Omental fat pad (tissue), 3 donors: ENCODE measurements at regions not wholly inside any gene's neighbourhood (a gene's known extent, or its start where the extent isn't known, plus 50 kb on each side); places are given as distances from the start of the nearest gene placed in this dataset.

Source experiments
- ATAC-seq: fragments of 150-250 bp; one replicate; pipeline ENCODE4 v1.9.1; 2016; ENCODE audit warnings: mild to moderate bottlenecking, moderate library complexity; ENCODE audit not compliant: low FRiP score
- DNase-seq: peaks from one replicate; pipeline ENCODE4 v3.0.0-alpha.2; 2019; ENCODE audit warnings: low spot score
- TF ChIP-seq, protein P1 (sequence below), 3 donors: fragments of 450-650 bp; IDR thresholded peaks; one replicate each; pipeline ENCODE4 v1.5.1; 2016 to 2017; ENCODE audit warnings: antibody characterized with exemption in 3 of 3, mild to moderate bottlenecking in 3 of 3, moderate library complexity in 2 of 3

DNA sequence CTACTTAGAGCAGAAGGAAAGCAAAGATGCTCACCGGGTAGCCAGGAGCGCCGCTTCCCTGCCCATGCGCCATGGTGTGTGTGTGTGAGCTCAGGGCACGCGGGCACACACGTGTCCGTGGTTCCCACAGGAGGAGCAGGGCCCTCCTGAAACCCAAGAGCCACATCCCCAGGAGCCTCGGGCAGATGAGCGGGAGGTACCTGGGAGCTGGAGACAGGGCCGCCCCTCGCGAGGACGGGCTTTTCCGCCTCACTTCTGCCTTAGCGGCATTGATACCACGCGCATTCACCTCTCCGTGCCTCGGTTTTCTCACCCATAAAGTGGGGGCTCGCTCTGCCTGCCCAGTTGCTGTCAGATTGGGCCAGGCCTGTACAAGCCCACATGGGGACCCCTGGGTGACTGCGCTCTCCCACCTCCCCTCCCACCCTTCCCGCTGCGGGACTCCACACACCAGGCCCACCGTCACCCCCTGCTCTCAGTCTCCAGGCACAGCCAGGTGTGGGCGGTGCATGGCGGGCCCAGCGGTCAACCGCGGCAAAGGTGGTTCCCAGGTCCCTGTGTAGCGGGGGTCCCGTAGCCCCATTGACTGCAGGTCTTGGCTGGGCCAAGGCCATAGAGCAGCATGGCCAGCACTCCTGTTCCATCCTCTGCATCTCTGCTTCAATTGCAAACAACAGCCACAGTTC, 66.3 kb downstream of the SIK1 start:
- TF ChIP-seq, protein P1, sequence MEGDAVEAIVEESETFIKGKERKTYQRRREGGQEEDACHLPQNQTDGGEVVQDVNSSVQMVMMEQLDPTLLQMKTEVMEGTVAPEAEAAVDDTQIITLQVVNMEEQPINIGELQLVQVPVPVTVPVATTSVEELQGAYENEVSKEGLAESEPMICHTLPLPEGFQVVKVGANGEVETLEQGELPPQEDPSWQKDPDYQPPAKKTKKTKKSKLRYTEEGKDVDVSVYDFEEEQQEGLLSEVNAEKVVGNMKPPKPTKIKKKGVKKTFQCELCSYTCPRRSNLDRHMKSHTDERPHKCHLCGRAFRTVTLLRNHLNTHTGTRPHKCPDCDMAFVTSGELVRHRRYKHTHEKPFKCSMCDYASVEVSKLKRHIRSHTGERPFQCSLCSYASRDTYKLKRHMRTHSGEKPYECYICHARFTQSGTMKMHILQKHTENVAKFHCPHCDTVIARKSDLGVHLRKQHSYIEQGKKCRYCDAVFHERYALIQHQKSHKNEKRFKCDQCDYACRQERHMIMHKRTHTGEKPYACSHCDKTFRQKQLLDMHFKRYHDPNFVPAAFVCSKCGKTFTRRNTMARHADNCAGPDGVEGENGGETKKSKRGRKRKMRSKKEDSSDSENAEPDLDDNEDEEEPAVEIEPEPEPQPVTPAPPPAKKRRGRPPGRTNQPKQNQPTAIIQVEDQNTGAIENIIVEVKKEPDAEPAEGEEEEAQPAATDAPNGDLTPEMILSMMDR (IDR thresholded peaks at IDR 0.05): no peak
- ATAC-seq (no peak), DNase-seq (no peak)

DNA sequence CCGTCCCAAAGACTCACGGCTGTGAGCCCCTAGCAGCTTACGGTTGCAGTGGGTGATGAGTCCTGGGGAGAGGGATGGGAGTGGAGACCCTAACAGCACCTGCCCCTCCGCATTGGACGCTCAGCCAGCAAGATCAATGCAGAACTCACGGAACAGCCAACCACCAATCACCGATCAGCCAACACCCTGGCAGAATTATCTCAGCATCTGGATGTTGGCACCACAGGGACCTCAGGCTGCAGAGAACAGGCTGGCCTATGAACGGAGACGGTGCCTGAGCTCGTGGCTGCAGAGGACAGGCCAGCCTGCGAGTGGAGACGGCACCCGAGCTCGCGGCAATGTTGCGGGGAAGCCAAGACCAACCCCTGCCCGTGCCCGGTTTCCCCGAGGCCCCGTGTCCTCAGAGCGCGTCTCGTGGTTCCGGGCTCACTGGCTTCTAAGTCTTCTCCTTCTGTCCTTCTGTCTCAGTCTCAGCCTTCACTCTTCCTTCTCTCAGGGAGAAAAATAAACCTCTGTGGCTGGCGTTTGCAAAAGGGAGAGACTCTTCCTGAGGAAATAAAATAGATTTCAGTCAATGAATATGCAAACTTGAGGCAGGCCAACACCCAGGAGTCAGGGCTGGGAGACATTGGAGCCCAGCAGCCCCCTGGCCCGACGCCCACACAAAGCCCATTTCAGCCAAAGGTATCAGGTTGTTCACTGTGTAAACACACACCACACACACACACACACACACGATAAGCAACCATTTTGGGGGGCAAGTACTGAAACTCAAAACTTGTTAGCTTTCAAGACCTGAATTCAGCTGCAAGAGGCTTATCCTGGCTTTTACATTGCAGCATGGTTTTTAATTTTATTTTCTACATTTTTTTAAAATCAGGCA, 67.8 kb downstream of the SIK1 start:
- DNase-seq: no peak
- TF ChIP-seq, protein P1 (IDR thresholded peaks at IDR 0.05): no peak
- ATAC-seq: no peak

GRCh38 chr21:43357715-43358430, 69.1 kb downstream of the SIK1 start:
- TF ChIP-seq, protein P1 (IDR thresholded peaks at IDR 0.05): no peak
- DNase-seq (no peak), ATAC-seq (no peak)

DNA sequence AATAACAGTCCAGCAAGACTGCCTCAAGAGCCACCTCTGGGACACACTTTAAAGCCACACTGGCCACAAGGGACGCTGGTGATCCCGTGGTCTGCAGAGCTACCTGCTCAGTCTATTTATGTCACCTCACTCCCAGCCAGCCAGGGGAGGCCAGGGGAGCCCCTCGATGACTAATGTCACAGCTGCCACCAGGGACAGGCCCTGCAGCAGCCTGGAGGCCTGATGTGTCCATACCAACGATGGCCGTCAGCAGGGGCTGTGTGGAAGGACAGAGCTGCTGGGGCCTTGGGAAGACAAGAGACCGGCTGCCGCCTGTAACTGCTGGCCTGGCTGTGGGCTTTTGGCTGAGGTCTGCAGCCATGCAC, 71.0 kb downstream of the SIK1 start:
- ATAC-seq: no peak
- DNase-seq: no peak

DNA sequence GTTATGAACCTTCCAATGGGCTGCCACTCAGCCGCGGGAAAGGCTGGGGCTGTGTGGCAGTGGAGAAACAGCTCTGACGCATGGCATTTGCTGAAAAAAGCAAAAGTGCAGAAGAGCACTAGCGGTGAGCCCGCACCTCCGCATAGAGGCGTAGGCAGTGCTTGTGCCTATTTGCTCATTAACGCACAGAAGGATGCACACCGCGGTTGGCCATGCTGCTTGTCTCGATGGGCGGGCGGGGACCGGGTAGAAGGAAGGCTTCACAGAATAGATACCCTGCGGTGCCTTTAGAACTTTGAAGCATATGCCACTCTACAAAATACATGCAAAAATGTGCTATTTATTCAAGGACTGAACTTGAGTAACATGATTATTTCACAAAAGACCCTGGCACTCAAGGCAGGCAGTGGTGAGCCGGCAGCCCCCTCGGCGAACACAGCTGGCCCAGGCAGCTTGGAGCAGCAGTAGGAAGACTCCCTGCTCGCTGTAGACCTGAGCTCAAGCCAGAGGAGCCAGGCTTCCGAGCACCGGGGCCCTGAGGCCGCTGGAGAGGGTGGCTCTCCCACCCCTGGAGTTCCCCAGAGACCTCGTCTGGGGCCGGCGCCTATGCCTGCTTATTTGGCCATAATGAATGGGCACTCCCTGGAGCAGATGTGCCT, 71.5 kb downstream of the SIK1 start:
- TF ChIP-seq, protein P1 (IDR thresholded peaks at IDR 0.05): no peak
- DNase-seq (no peak), ATAC-seq (no peak)

More for the DNA sequence above, 71.0 kb downstream of the SIK1 start:
- TF ChIP-seq, protein P1 (IDR thresholded peaks at IDR 0.05): no peak

GRCh38 chr21:43354666-43355065, 72.3 kb downstream of the SIK1 start:
- ATAC-seq (no peak), DNase-seq (no peak)
- TF ChIP-seq, protein P1 (IDR thresholded peaks at IDR 0.05): no peak
